GM12878 (cell line): ENCODE measurements at regions not wholly inside any gene's neighbourhood (a gene's known extent, or its start where the extent isn't known, plus 50 kb on each side); places are given as distances from the start of the nearest gene placed in this dataset.

Source experiments
- ATAC-seq: fragments of 200-7000 bp; cut with Tn5 transposase; 3 replicates; pipeline ENCODE4 v1.9.1; 2020; ENCODE audit warnings: mild to moderate bottlenecking, moderate library complexity
- BruUV-seq: library from RNA; stranded (reverse); fragments of 400-500 nt; replicated peaks from 2 replicates; lab custom pipeline; 2021; lab: Mats Ljungman, UMichigan
- CTCF ChIA-PET: fragments of 300-600 bp; sonication (Branson Sonifier 250); formaldehyde crosslinking; extraction: SDS; loops from one replicate; lab custom pipeline; 2021; ENCODE audit warnings: inconsistent platforms; lab: Yijun Ruan, JAX
- POLR2A ChIA-PET: fragments of 350-600 bp; formaldehyde crosslinking; extraction: SDS; loops from one replicate; lab custom pipeline; 2021; ENCODE audit warnings: inconsistent platforms; lab: Charles Lee
- RAD21 ChIA-PET: fragments of 300-600 bp; sonication (Branson Sonifier 250); formaldehyde crosslinking; loops from one replicate; lab custom pipeline; 2023; ENCODE audit warnings: antibody characterized with exemption; ENCODE audit not compliant: unreplicated experiment; lab: Charles Lee
- SMC1A ChIA-PET: fragments of 300-600 bp; sonication (Branson Sonifier 250); formaldehyde crosslinking; loops from one replicate; lab custom pipeline; 2023; ENCODE audit not compliant: unreplicated experiment, uncharacterized antibody; lab: Charles Lee
- DNase-seq: peaks from one replicate; pipeline ENCODE4 v3.0.0-alpha.2; 2011; ENCODE audit warnings: low read depth, low spot score
- FAIRE-seq: peaks from 3 replicates; lab custom pipeline; 2011; peaks lifted over from hg19 to GRCh38; lab: Jason Lieb, UNC
- H2AFZ ChIP-seq: 2 replicates; pipeline ENCODE4 v1.6.0; 2011; ENCODE audit warnings: low read depth, low read length, control low read depth; ENCODE audit not compliant: control insufficient read depth
- H3K27ac ChIP-seq: 2 replicates; pipeline ENCODE4 v1.5.1; 2011; ENCODE audit warnings: control low read depth; ENCODE audit not compliant: control insufficient read depth, insufficient read depth
- H3K27me3 ChIP-seq, 2 experiments: replicated peaks in 1 of 2; 2 replicates each; pipeline versions ENCODE4 v1.6.0 to v1.6.1; 2011; ENCODE audit warnings: low read length in 1 of 2; ENCODE audit not compliant: control insufficient read depth in 2 of 2, insufficient read depth in 2 of 2
- H3K36me3 ChIP-seq, 2 experiments: 2 replicates each; pipeline ENCODE4 v1.5.1; 2011; ENCODE audit warnings: low read length in 1 of 2; ENCODE audit not compliant: control insufficient read depth in 2 of 2, insufficient read depth in 2 of 2
- H3K4me1 ChIP-seq: 2 replicates; pipeline ENCODE4 v1.6.1; 2011; ENCODE audit warnings: mild to moderate bottlenecking, low read length, moderate library complexity, mixed read lengths; ENCODE audit not compliant: control insufficient read depth, insufficient read depth
- H3K4me2 ChIP-seq: 2 replicates; pipeline ENCODE4 v1.6.0; 2011; ENCODE audit warnings: control low read depth; ENCODE audit not compliant: control insufficient read depth, insufficient read depth
- H3K4me3 ChIP-seq: fragments of 200-600 bp; sonication (generic); 2 replicates; pipeline ENCODE4 v1.5.1; 2016
- H3K79me2 ChIP-seq: 2 replicates; pipeline ENCODE4 v1.6.0; 2011; ENCODE audit warnings: low read length; ENCODE audit not compliant: control insufficient read depth, insufficient read depth
- H3K9ac ChIP-seq: 2 replicates; pipeline ENCODE4 v1.8.0; 2011; ENCODE audit warnings: low read length, control low read depth, mixed read lengths; ENCODE audit not compliant: control insufficient read depth, insufficient read depth
- H3K9me3 ChIP-seq: replicated peaks from 3 replicates; pipeline ENCODE4 v1.5.1; 2011; ENCODE audit warnings: mild to moderate bottlenecking, low read length; ENCODE audit not compliant: control insufficient read depth, insufficient read depth
- H4K20me1 ChIP-seq: 2 replicates; pipeline ENCODE4 v1.6.0; 2011; ENCODE audit not compliant: control insufficient read depth, insufficient read depth
- ASH2L ChIP-seq: fragments of 300-600, 200-600 bp; sonication (generic); IDR thresholded peaks from 2 replicates; pipeline ENCODE4 v1.6.1; 2017; ENCODE audit warnings: low read depth, mild to moderate bottlenecking, borderline replicate concordance
- BACH1 ChIP-seq: fragments of 450-650 bp; IDR thresholded peaks from 2 replicates; pipeline ENCODE4 v1.6.1; 2017; ENCODE audit warnings: mild to moderate bottlenecking, borderline replicate concordance
- CBFB ChIP-seq: IDR thresholded peaks from 2 replicates; pipeline ENCODE4 v1.6.1; 2016; ENCODE audit warnings: antibody characterized with exemption, low read depth
- CHD4 ChIP-seq: fragments of 200-600 bp; sonication (generic); IDR thresholded peaks from 2 replicates; pipeline ENCODE4 v1.6.1; 2016; ENCODE audit warnings: mild to moderate bottlenecking
- CREM ChIP-seq: IDR thresholded peaks from 2 replicates; pipeline ENCODE4 v1.6.1; 2014; ENCODE audit warnings: antibody characterized with exemption, low read depth
- EED ChIP-seq: sonication (generic); IDR thresholded peaks from 2 replicates; pipeline ENCODE4 v1.6.1; 2016; ENCODE audit warnings: antibody characterized with exemption, low read depth
- ESRRA ChIP-seq: IDR thresholded peaks from 2 replicates; pipeline ENCODE4 v1.6.1; 2012; ENCODE audit warnings: mild to moderate bottlenecking, low read length, improper control_type of control experiment
- JUNB ChIP-seq: IDR thresholded peaks from 2 replicates; pipeline ENCODE4 v1.6.1; 2016; ENCODE audit warnings: antibody characterized with exemption, mild to moderate bottlenecking
- MYC ChIP-seq: IDR thresholded peaks from 2 replicates; pipeline ENCODE4 v1.6.1; 2011; ENCODE audit warnings: mild to moderate bottlenecking, low read length, moderate library complexity, inconsistent platforms; ENCODE audit not compliant: insufficient read depth, insufficient replicate concordance, insufficient read length, severe bottlenecking
- RCOR1 ChIP-seq: conservative IDR thresholded peaks from 2 replicates; pipeline ENCODE4 v1.6.1; 2012; ENCODE audit warnings: low read depth, low read length, improper control_type of control experiment
- SUPT20H ChIP-seq: IDR thresholded peaks from 2 replicates; pipeline ENCODE4 v1.6.1; 2011; ENCODE audit warnings: low read depth, mild to moderate bottlenecking, low read length, moderate library complexity, borderline replicate concordance; ENCODE audit not compliant: control insufficient read depth
- ZNF24 ChIP-seq: fragments of 450-650 bp; IDR thresholded peaks from 2 replicates; pipeline ENCODE4 v1.6.1; 2017; ENCODE audit warnings: antibody characterized with exemption, mild to moderate bottlenecking
- in situ Hi-C: fragments of 300-500 bp; cut with MboI; formaldehyde crosslinking; loops from 9 replicates; pipeline ENCODE4 v1.14.3; 2018; ENCODE audit warnings: mixed read lengths
- intact Hi-C: fragments of 100-400 bp; cut with micrococcal nuclease; formaldehyde crosslinking; loops from one replicate; pipeline ENCODE4 v1.14.2; 2022; ENCODE audit not compliant: unreplicated experiment
- TF ChIP-seq, protein P1 (sequence below): IDR thresholded peaks from 2 replicates; pipeline ENCODE4 v1.6.1; 2011; ENCODE audit warnings: mild to moderate bottlenecking, low read depth, low read length, moderate library complexity; ENCODE audit not compliant: insufficient replicate concordance
- TF ChIP-seq, protein P2 (sequence below): IDR thresholded peaks from 2 replicates; pipeline ENCODE4 v1.6.1; 2012; ENCODE audit warnings: improper control_type of control experiment, low read depth, low read length; ENCODE audit not compliant: insufficient replicate concordance

DNA sequence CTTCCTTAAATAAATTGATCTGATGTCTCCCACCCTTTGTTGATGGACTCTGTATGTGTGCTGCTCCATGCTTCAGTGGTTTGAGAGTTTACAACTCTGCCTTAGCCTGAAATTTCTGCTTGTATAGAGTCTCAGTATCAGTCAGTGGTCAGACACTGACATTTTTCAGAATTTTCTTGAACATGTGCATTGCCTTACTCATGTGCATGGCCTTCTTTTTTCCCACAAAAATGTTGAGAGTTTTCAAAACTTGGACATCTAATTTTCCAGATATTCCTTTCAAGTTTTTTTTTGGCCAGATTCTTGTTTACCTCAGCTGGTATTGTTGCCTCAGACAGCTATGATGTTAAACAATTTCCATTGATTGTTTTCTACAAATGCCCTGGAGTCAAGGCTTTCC is 427.1 kb upstream of the CHD1 start:
- no peak for FAIRE-seq

More for the DNA sequence above, 427.1 kb upstream of the CHD1 start:
- in situ Hi-C loops, result no loop called here
- no peaks in the 10 kb centered on the region for H3K4me1 ChIP-seq
- no peak for TF ChIP-seq EED
- TF ChIP-seq, protein P1, sequence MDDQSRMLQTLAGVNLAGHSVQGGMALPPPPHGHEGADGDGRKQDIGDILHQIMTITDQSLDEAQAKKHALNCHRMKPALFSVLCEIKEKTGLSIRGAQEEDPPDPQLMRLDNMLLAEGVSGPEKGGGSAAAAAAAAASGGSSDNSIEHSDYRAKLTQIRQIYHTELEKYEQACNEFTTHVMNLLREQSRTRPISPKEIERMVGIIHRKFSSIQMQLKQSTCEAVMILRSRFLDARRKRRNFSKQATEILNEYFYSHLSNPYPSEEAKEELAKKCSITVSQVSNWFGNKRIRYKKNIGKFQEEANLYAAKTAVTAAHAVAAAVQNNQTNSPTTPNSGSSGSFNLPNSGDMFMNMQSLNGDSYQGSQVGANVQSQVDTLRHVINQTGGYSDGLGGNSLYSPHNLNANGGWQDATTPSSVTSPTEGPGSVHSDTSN, result no peak
- no peak for TF ChIP-seq ZNF24
- no peak for TF ChIP-seq MYC
- TF ChIP-seq, protein P2, sequence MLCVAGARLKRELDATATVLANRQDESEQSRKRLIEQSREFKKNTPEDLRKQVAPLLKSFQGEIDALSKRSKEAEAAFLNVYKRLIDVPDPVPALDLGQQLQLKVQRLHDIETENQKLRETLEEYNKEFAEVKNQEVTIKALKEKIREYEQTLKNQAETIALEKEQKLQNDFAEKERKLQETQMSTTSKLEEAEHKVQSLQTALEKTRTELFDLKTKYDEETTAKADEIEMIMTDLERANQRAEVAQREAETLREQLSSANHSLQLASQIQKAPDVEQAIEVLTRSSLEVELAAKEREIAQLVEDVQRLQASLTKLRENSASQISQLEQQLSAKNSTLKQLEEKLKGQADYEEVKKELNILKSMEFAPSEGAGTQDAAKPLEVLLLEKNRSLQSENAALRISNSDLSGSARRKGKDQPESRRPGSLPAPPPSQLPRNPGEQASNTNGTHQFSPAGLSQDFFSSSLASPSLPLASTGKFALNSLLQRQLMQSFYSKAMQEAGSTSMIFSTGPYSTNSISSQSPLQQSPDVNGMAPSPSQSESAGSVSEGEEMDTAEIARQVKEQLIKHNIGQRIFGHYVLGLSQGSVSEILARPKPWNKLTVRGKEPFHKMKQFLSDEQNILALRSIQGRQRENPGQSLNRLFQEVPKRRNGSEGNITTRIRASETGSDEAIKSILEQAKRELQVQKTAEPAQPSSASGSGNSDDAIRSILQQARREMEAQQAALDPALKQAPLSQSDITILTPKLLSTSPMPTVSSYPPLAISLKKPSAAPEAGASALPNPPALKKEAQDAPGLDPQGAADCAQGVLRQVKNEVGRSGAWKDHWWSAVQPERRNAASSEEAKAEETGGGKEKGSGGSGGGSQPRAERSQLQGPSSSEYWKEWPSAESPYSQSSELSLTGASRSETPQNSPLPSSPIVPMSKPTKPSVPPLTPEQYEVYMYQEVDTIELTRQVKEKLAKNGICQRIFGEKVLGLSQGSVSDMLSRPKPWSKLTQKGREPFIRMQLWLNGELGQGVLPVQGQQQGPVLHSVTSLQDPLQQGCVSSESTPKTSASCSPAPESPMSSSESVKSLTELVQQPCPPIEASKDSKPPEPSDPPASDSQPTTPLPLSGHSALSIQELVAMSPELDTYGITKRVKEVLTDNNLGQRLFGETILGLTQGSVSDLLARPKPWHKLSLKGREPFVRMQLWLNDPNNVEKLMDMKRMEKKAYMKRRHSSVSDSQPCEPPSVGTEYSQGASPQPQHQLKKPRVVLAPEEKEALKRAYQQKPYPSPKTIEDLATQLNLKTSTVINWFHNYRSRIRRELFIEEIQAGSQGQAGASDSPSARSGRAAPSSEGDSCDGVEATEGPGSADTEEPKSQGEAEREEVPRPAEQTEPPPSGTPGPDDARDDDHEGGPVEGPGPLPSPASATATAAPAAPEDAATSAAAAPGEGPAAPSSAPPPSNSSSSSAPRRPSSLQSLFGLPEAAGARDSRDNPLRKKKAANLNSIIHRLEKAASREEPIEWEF, result no peak
- no peak for TF ChIP-seq SUPT20H
- TF ChIP-seq JUNB, result no peak
- no peak for TF ChIP-seq CHD4
- TF ChIP-seq BACH1, result no peak
- no peak for TF ChIP-seq ESRRA
- no peak for TF ChIP-seq CBFB
- no peak for TF ChIP-seq CREM
- TF ChIP-seq RCOR1, result no peak
- no peak for TF ChIP-seq ASH2L
- TF ChIP-seq, all 136 proteins: peak for 0
- SMC1A ChIA-PET, result no interaction called here
- BruUV-seq, result no TSS peak
- Histone ChIP-seq H3K4me3 (no peak overlapping the region), H3K36me3 (no peaks in the 10 kb centered on the region), H3K27me3 (no peaks in the 10 kb centered on the region), H3K9me3 (no peaks in the 10 kb centered on the region), H3K27ac (no peak overlapping the region), H4K20me1 (no peaks in the 10 kb centered on the region), H3K4me2 (no peak overlapping the region), H3K9ac (no peak overlapping the region), H2AFZ (no peak overlapping the region), H3K79me2 (no peaks in the 10 kb centered on the region)
- POLR2A ChIA-PET, result no interaction called here
- CTCF ChIA-PET, result no interaction called here
- no peak for DNase-seq
- ATAC-seq, result no peak
- intact Hi-C loops, result no loop called here
- RAD21 ChIA-PET, result no interaction called here
